K562 (cell line): ENCODE measurements at regions not wholly inside any gene's neighbourhood (a gene's known extent, or its start where the extent isn't known, plus 50 kb on each side); places are given as distances from the start of the nearest gene placed in this dataset.

ENCODE experiments used
- ATAC-seq: fragments of 200-7000 bp; cut with Tn5 transposase; 3 replicates; pipeline ENCODE4 v1.9.1; 2020; ENCODE audit warnings: moderate library complexity
- BruUV-seq: library from RNA; stranded (reverse); fragments of 400-500 nt; replicated peaks from 2 replicates; lab custom pipeline; 2021; lab: Mats Ljungman, UMichigan
- CTCF ChIA-PET: fragments of 300-600 bp; formaldehyde crosslinking; extraction: SDS; loops from one replicate; lab custom pipeline; 2021; ENCODE audit warnings: low intra/inter-chr PET ratio; lab: Yijun Ruan, JAX
- POLR2A ChIA-PET: fragments of 300-600, 350-650 bp; sonication (Branson Sonifier 250); formaldehyde crosslinking; extraction: SDS; loops from one replicate; lab custom pipeline; 2021; ENCODE audit warnings: antibody characterized with exemption, inconsistent platforms; lab: Yijun Ruan, JAX
- DNase-seq, 4 experiments: peaks; one replicate each; pipeline versions ENCODE4 v3.0.0 to v3.0.0-alpha.2; 2011 to 2018; ENCODE audit warnings: low spot score in 3 of 4, mixed read lengths in 3 of 4; ENCODE audit errors: extremely low read depth in 1 of 4
- FAIRE-seq: peaks from 2 replicates; lab custom pipeline; 2011; peaks lifted over from hg19 to GRCh38; lab: Jason Lieb, UNC
- H2AFZ ChIP-seq: 2 replicates; pipeline ENCODE4 v1.6.0; 2011; ENCODE audit warnings: low read depth, low read length, control low read depth, inconsistent platforms
- H3K27ac ChIP-seq: fragments of 200-600 bp; 3 replicates; pipeline ENCODE4 v1.8.0; 2011; ENCODE audit warnings: low read depth, mild to moderate bottlenecking, control low read depth, inconsistent platforms, low read length, moderate library complexity, mixed read lengths; ENCODE audit errors: extremely low read depth
- H3K27me3 ChIP-seq, 2 experiments: fragments of 300-600 bp in 1 of 2; 2 replicates in 1 of 2; 3 replicates in 1 of 2; pipeline versions ENCODE4 v1.6.0 to v1.8.0; 2011; ENCODE audit warnings: inconsistent platforms in 2 of 2, low read length in 2 of 2, mild to moderate bottlenecking in 1 of 2, mixed read lengths in 1 of 2, moderate library complexity in 1 of 2; ENCODE audit not compliant: control insufficient read depth in 2 of 2, insufficient read depth in 2 of 2
- H3K36me3 ChIP-seq: fragments of 300-600 bp; 3 replicates; pipeline ENCODE4 v1.8.0; 2011; ENCODE audit warnings: mild to moderate bottlenecking, low read length, inconsistent platforms; ENCODE audit not compliant: control insufficient read depth, insufficient read depth
- H3K4me1 ChIP-seq, 2 experiments: fragments of 200-600 bp in 1 of 2; replicated peaks in 1 of 2; 2 replicates in 1 of 2; 3 replicates in 1 of 2; pipeline versions ENCODE4 v1.5.1 to v1.8.0; 2011; ENCODE audit warnings: inconsistent platforms in 2 of 2, low read length in 2 of 2, mild to moderate bottlenecking in 1 of 2, mixed read lengths in 1 of 2, moderate library complexity in 1 of 2; ENCODE audit not compliant: control insufficient read depth in 2 of 2, insufficient read depth in 2 of 2
- H3K4me2 ChIP-seq: 2 replicates; pipeline ENCODE4 v1.6.1; 2011; ENCODE audit warnings: low read length, control low read depth, inconsistent platforms, mixed read lengths; ENCODE audit not compliant: insufficient read depth
- H3K4me3 ChIP-seq: fragments of 200-600 bp; sonication (generic), shearing (Covaris generic); 2 replicates; pipeline ENCODE4 v1.5.1; 2016; ENCODE audit warnings: control low read depth, inconsistent platforms
- H3K79me2 ChIP-seq: fragments of 200-600 bp; 3 replicates; pipeline ENCODE4 v1.8.0; 2011; ENCODE audit warnings: low read length, inconsistent platforms; ENCODE audit not compliant: control insufficient read depth, insufficient read depth
- H3K9ac ChIP-seq, 2 experiments: 2 replicates each; pipeline versions ENCODE4 v1.6.0 to v1.6.1; 2011; ENCODE audit warnings: low read depth in 2 of 2, low read length in 2 of 2, control low read depth in 1 of 2, inconsistent platforms in 1 of 2, mild to moderate bottlenecking in 1 of 2, mixed read lengths in 1 of 2; ENCODE audit not compliant: insufficient read depth in 1 of 2
- H3K9me1 ChIP-seq: one replicate; pipeline ENCODE4 v1.6.0; 2011; ENCODE audit warnings: inconsistent platforms, mild to moderate bottlenecking, low read length, moderate library complexity; ENCODE audit not compliant: control insufficient read depth, insufficient read depth
- H3K9me3 ChIP-seq: replicated peaks from 2 replicates; pipeline ENCODE4 v1.5.1; 2011; ENCODE audit warnings: low read depth, low read length, inconsistent platforms; ENCODE audit not compliant: control insufficient read depth, insufficient read depth
- H4K20me1 ChIP-seq: replicated peaks from 2 replicates; pipeline ENCODE4 v1.6.1; 2011; ENCODE audit warnings: low read length, inconsistent platforms, mixed read lengths; ENCODE audit not compliant: control insufficient read depth, insufficient read depth
- ARHGAP35 ChIP-seq: fragments of 450-650 bp; IDR thresholded peaks from 2 replicates; pipeline ENCODE4 v1.6.1; 2018; ENCODE audit not compliant: partially characterized antibody
- CEBPG ChIP-seq, 3 experiments: fragments of 200-800 bp in 1 of 3; sonication (Bioruptor generic) in 1 of 3; sonication (generic) in 1 of 3; formaldehyde crosslinking in 1 of 3; IDR thresholded peaks in 2 of 3; conservative IDR thresholded peaks in 1 of 3; 2 replicates each; pipeline versions ENCODE4 v1.6.1 to v1.8.0; 2016 to 2022; ENCODE audit warnings: missing compliant biosample characterization in 2 of 3, missing genetic modification characterization in 2 of 3, mild to moderate bottlenecking in 1 of 3, missing genetic modification reagents in 1 of 3
- CHD4 ChIP-seq: fragments of 200-600 bp; sonication (generic); IDR thresholded peaks from 3 replicates; pipeline ENCODE4 v1.6.1; 2012; ENCODE audit warnings: low read depth, mild to moderate bottlenecking, mixed read lengths, low read length, inconsistent platforms; ENCODE audit not compliant: insufficient read depth, insufficient replicate concordance, poor library complexity, severe bottlenecking
- FOXJ3 ChIP-seq: sonication (generic); formaldehyde crosslinking; IDR thresholded peaks from 2 replicates; pipeline ENCODE4 v1.4.0; 2020; ENCODE audit warnings: mild to moderate bottlenecking, missing genetic modification reagents
- GATA2 ChIP-seq: sonication (generic); formaldehyde crosslinking; IDR thresholded peaks from 2 replicates; pipeline ENCODE4 v1.4.0; 2020; ENCODE audit warnings: mild to moderate bottlenecking, missing genetic modification reagents
- HDAC1 ChIP-seq, 2 experiments: fragments of 450-650 bp; IDR thresholded peaks; 2 replicates each; pipeline ENCODE4 v1.6.1; 2016 to 2017; ENCODE audit warnings: inconsistent platforms in 1 of 2, mild to moderate bottlenecking in 1 of 2, moderate library complexity in 1 of 2
- MBD2 ChIP-seq: sonication (generic); IDR thresholded peaks from 2 replicates; pipeline ENCODE4 v1.6.1; 2016; ENCODE audit warnings: low read depth, borderline replicate concordance
- PRPF4 ChIP-seq: fragments of 200-400 bp; formaldehyde crosslinking; IDR thresholded peaks from one replicate; pipeline ENCODE4 v1.6.1; 2017; ENCODE audit warnings: low read length, low read depth, mild to moderate bottlenecking; ENCODE audit not compliant: insufficient read depth, poor library complexity, severe bottlenecking
- ZNF263 ChIP-seq: sonication (generic); formaldehyde crosslinking; IDR thresholded peaks from 2 replicates; pipeline ENCODE4 v1.8.0; 2022; ENCODE audit warnings: mild to moderate bottlenecking, missing genetic modification reagents, borderline replicate concordance
- ZNF507 ChIP-seq: conservative IDR thresholded peaks from 2 replicates; pipeline ENCODE4 v1.6.1; 2017; ENCODE audit warnings: missing genetic modification characterization, missing compliant biosample characterization
- WGBS: fragments of 100-300 bp; shearing (Covaris generic); methylation state at CpG from one replicate; pipeline ENCODE4 v1.1.6; 2016; ENCODE audit warnings: low coverage, mixed read lengths; ENCODE audit not compliant: insufficient coverage; ENCODE audit errors: missing lambda C conversion rate; 5-methylcytosine and 5-hydroxymethylcytosine counted together
- in situ Hi-C: fragments of 300-500 bp; cut with MboI; formaldehyde crosslinking; loops from 4 replicates; pipeline ENCODE4 v1.15.0; 2018; ENCODE audit warnings: inconsistent platforms, mixed read lengths
- intact Hi-C: fragments of 100-400 bp; cut with micrococcal nuclease; formaldehyde crosslinking; loops from 2 replicates; pipeline ENCODE4 v1.14.2; 2022
- TF ChIP-seq, protein P1 (sequence below): fragments of 450-650 bp; IDR thresholded peaks from 2 replicates; pipeline ENCODE4 v1.6.1; 2018; ENCODE audit warnings: mild to moderate bottlenecking, low read depth; ENCODE audit not compliant: partially characterized antibody
- TF ChIP-seq, protein P2 (sequence below), 2 experiments: fragments of 450-650 bp in 1 of 2; sonication (generic) in 1 of 2; formaldehyde crosslinking in 1 of 2; IDR thresholded peaks; 2 replicates each; pipeline versions ENCODE4 v1.7.1 to v1.9.0; 2016 to 2022; ENCODE audit warnings: inconsistent platforms in 1 of 2, mild to moderate bottlenecking in 1 of 2, missing genetic modification reagents in 1 of 2

DNA sequence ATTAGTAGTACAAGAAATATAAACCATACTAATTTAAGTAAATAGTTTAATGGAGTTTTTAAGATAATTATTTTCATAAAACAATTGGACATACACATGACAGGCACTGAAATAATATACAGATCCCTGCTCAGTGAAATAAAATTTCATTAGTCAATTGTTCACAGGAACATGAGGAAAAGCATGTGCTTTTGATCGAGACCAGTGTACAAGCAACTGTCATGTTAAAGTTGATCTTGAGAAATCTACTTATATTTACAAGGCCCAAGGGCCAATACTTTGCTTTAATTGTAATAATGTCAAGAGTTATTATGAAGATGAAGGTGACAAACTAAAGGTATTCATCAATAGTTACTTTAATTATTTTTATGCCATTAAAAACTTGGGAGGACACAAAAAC, 792.7 kb upstream of the LUZP2 start:
- DNase-seq (no peak), FAIRE-seq (no peak), ATAC-seq (no peak)
- no peak for TF ChIP-seq CHD4
- TF ChIP-seq HDAC1 (IDR thresholded peaks at IDR 0.05), result no peak
- TF ChIP-seq CEBPG (CRISPR knock-in tag; IDR thresholded peaks at IDR 0.05), result no peak
- TF ChIP-seq CEBPG (tag; conservative IDR thresholded peaks at IDR 0.05 in 1 of 2, IDR thresholded peaks at IDR 0.05 in 1 of 2), result no peak
- TF ChIP-seq, protein P1, sequence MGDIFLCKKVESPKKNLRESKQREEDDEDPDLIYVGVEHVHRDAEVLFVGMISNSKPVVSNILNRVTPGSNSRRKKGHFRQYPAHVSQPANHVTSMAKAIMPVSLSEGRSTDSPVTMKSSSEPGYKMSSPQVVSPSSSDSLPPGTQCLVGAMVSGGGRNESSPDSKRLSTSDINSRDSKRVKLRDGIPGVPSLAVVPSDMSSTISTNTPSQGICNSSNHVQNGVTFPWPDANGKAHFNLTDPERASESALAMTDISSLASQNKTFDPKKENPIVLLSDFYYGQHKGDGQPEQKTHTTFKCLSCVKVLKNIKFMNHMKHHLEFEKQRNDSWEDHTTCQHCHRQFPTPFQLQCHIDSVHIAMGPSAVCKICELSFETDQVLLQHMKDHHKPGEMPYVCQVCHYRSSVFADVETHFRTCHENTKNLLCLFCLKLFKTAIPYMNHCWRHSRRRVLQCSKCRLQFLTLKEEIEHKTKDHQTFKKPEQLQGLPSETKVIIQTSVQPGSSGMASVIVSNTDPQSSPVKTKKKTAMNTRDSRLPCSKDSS, result no peak
- TF ChIP-seq, protein P2, sequence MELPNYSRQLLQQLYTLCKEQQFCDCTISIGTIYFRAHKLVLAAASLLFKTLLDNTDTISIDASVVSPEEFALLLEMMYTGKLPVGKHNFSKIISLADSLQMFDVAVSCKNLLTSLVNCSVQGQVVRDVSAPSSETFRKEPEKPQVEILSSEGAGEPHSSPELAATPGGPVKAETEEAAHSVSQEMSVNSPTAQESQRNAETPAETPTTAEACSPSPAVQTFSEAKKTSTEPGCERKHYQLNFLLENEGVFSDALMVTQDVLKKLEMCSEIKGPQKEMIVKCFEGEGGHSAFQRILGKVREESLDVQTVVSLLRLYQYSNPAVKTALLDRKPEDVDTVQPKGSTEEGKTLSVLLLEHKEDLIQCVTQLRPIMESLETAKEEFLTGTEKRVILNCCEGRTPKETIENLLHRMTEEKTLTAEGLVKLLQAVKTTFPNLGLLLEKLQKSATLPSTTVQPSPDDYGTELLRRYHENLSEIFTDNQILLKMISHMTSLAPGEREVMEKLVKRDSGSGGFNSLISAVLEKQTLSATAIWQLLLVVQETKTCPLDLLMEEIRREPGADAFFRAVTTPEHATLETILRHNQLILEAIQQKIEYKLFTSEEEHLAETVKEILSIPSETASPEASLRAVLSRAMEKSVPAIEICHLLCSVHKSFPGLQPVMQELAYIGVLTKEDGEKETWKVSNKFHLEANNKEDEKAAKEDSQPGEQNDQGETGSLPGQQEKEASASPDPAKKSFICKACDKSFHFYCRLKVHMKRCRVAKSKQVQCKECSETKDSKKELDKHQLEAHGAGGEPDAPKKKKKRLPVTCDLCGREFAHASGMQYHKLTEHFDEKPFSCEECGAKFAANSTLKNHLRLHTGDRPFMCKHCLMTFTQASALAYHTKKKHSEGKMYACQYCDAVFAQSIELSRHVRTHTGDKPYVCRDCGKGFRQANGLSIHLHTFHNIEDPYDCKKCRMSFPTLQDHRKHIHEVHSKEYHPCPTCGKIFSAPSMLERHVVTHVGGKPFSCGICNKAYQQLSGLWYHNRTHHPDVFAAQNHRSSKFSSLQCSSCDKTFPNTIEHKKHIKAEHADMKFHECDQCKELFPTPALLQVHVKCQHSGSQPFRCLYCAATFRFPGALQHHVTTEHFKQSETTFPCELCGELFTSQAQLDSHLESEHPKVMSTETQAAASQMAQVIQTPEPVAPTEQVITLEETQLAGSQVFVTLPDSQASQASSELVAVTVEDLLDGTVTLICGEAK (IDR thresholded peaks at IDR 0.05), result no peak
- TF ChIP-seq, protein P2 (CRISPR knock-in tag; IDR thresholded peaks at IDR 0.05), result no peak
- no peak for TF ChIP-seq PRPF4
- TF ChIP-seq MBD2, result no peak
- TF ChIP-seq GATA2, result no peak
- no peak for TF ChIP-seq FOXJ3 (CRISPR knock-in tag)
- TF ChIP-seq ZNF263 (CRISPR knock-in tag), result no peak
- no peak for TF ChIP-seq ARHGAP35
- no peak for TF ChIP-seq ZNF507
- ChIA-PET CTCF (no interaction called here), POLR2A (no interaction called here)
- Histone ChIP-seq H3K36me3 (no peaks in the 10 kb centered on the region), H4K20me1 (no peaks in the 10 kb centered on the region), H3K4me2 (no peak overlapping the region), H3K27me3 (no peaks in the 10 kb centered on the region), H3K4me3 (no peak overlapping the region), H3K9me1 (no peaks in the 10 kb centered on the region), H3K79me2 (no peaks in the 10 kb centered on the region), H3K4me1 (no peaks in the 10 kb centered on the region), H3K9ac (no peak overlapping the region), H3K9me3 (no peaks in the 10 kb centered on the region), H2AFZ (no peak overlapping the region), H3K27ac (no peak overlapping the region)
- no TSS peak for BruUV-seq
- in situ Hi-C loops (no loop called here), intact Hi-C loops (no loop called here)
- 6% methylated on average over 1 of the region's 1 CpG for WGBS
